Keratinocyte (primary cell): ENCODE measurements at regions not wholly inside any gene's neighbourhood (a gene's known extent, or its start where the extent isn't known, plus 50 kb on each side); places are given as distances from the start of the nearest gene placed in this dataset.

Source experiments
- DNase-seq: peaks from one replicate; pipeline ENCODE4 v3.0.0-alpha.2; 2011; ENCODE audit warnings: low read depth, missing footprints, low spot score
- FAIRE-seq: peaks from 2 replicates; lab custom pipeline; 2011; peaks lifted over from hg19 to GRCh38; lab: Jason Lieb, UNC
- H2AFZ ChIP-seq: 2 replicates; pipeline ENCODE4 v1.6.0; 2012; ENCODE audit warnings: low read length, control low read depth, inconsistent platforms; ENCODE audit not compliant: control insufficient read depth
- H3K27ac ChIP-seq: 2 replicates; pipeline ENCODE4 v1.5.1; 2011; ENCODE audit warnings: low read length; ENCODE audit not compliant: control insufficient read depth, insufficient read depth
- H3K27me3 ChIP-seq: 3 replicates; pipeline ENCODE4 v1.6.0; 2011; ENCODE audit warnings: low read length; ENCODE audit not compliant: control insufficient read depth, insufficient read depth; ENCODE audit errors: extremely low read depth
- H3K36me3 ChIP-seq, 2 experiments: 2 replicates in 1 of 2; 3 replicates in 1 of 2; pipeline ENCODE4 v1.5.1; 2011; ENCODE audit warnings: low read length in 2 of 2, mild to moderate bottlenecking in 1 of 2; ENCODE audit not compliant: control insufficient read depth in 2 of 2, insufficient read depth in 2 of 2; ENCODE audit errors: extremely low read depth in 1 of 2
- H3K4me1 ChIP-seq: 3 replicates; pipeline ENCODE4 v1.5.1; 2011; ENCODE audit warnings: low read length; ENCODE audit not compliant: control insufficient read depth, insufficient read depth; ENCODE audit errors: extremely low read depth
- H3K4me2 ChIP-seq: 3 replicates; pipeline ENCODE4 v1.6.0; 2011; ENCODE audit warnings: low read depth, low read length; ENCODE audit not compliant: control insufficient read depth, insufficient read depth; ENCODE audit errors: extremely low read depth
- H3K4me3 ChIP-seq, 3 experiments: fragments of 200-600 bp in 1 of 3; sonication (generic) in 1 of 3; 2 replicates in 2 of 3; 3 replicates in 1 of 3; pipeline ENCODE4 v1.5.1; 2011 to 2016; ENCODE audit warnings: low read length in 3 of 3, mild to moderate bottlenecking in 3 of 3, control low read depth in 2 of 3, inconsistent platforms in 1 of 3, low read depth in 1 of 3, mixed read lengths in 1 of 3, mixed run types in 1 of 3, moderate library complexity in 1 of 3; ENCODE audit not compliant: control insufficient read depth in 2 of 3, insufficient read depth in 2 of 3; ENCODE audit errors: extremely low read depth in 1 of 3
- H3K79me2 ChIP-seq: 2 replicates; pipeline ENCODE4 v1.6.0; 2012; ENCODE audit warnings: low read length; ENCODE audit not compliant: control insufficient read depth, insufficient read depth
- H3K9ac ChIP-seq: 3 replicates; pipeline ENCODE4 v1.6.0; 2011; ENCODE audit warnings: low read length; ENCODE audit not compliant: control insufficient read depth, insufficient read depth; ENCODE audit errors: extremely low read depth
- H3K9me1 ChIP-seq: 3 replicates; pipeline ENCODE4 v1.6.0; 2011; ENCODE audit warnings: low read length; ENCODE audit not compliant: control insufficient read depth, insufficient read depth; ENCODE audit errors: extremely low read depth
- H3K9me3 ChIP-seq: 2 replicates; pipeline ENCODE4 v1.5.1; 2012; ENCODE audit warnings: low read depth, low read length; ENCODE audit not compliant: control insufficient read depth
- H4K20me1 ChIP-seq: 3 replicates; pipeline ENCODE4 v1.6.0; 2011; ENCODE audit warnings: low read length; ENCODE audit not compliant: control insufficient read depth, insufficient read depth; ENCODE audit errors: extremely low read depth
- CTCF ChIP-seq, 3 experiments: IDR thresholded peaks in 1 of 3; conservative IDR thresholded peaks in 1 of 3; optimal IDR thresholded peaks in 1 of 3; 2 replicates in 2 of 3; 3 replicates in 1 of 3; pipeline versions ENCODE3 to v1.5.1; 2011; ENCODE audit warnings: low read length in 3 of 3, mild to moderate bottlenecking in 3 of 3, moderate library complexity in 2 of 3, control low read depth in 1 of 3, inconsistent platforms in 1 of 3; ENCODE audit not compliant: insufficient read depth in 2 of 3; ENCODE audit errors: extremely low read depth in 1 of 3
- EZH2 ChIP-seq: IDR thresholded peaks from one replicate; pipeline ENCODE4 v1.6.1; 2012; ENCODE audit warnings: inconsistent platforms, mild to moderate bottlenecking, low read length, moderate library complexity
- dilution Hi-C: fragments of 300-500 bp; cut with MboI; formaldehyde crosslinking; loops from one replicate; pipeline ENCODE4 v1.7.0; 2020; ENCODE audit warnings: low sequenced_read_pairs; ENCODE audit not compliant: extremely low pct_ligation_motif_present

GRCh38 chr4:28918871-28919270, 1801.3 kb upstream of the PCDH7 start:
- H4K20me1 ChIP-seq, result no peaks in the 10 kb centered on the region
- DNase-seq, result no peak
- H3K9ac ChIP-seq, result no peak overlapping the region
- H3K4me1 ChIP-seq, result no peaks in the 10 kb centered on the region
- no peak overlapping the region for H3K4me3 ChIP-seq
- dilution Hi-C loops, result no loop called here
- no peaks in the 10 kb centered on the region for H3K27me3 ChIP-seq
- H3K36me3 ChIP-seq, result no peaks in the 10 kb centered on the region
- H3K27ac ChIP-seq, result no peak overlapping the region
- FAIRE-seq, result no peak
- H3K4me2 ChIP-seq, result no peak overlapping the region
- H3K79me2 ChIP-seq, result no peaks in the 10 kb centered on the region
- H3K9me3 ChIP-seq, result no peaks in the 10 kb centered on the region
- TF ChIP-seq CTCF (optimal IDR thresholded peaks at IDR 0.05 in 1 of 3, IDR thresholded peaks at IDR 0.05 in 1 of 3, conservative IDR thresholded peaks at IDR 0.05 in 1 of 3; ENCODE audit: extremely low read depth in 1 of 3, insufficient read depth in 2 of 3, low read length in 3 of 3) (no peak), EZH2 (no peak)
- H3K9me1 ChIP-seq, result no peaks in the 10 kb centered on the region
- no peak overlapping the region for H2AFZ ChIP-seq

- no peaks in the 10 kb centered on the region for H4K20me1 ChIP-seq
- no peak overlapping the region for H3K4me3 ChIP-seq
- H3K27me3 ChIP-seq, result no peaks in the 10 kb centered on the region
- no peak for FAIRE-seq
- H3K9me3 ChIP-seq, result no peaks in the 10 kb centered on the region
- dilution Hi-C loops, result no loop called here
- TF ChIP-seq CTCF (optimal IDR thresholded peaks at IDR 0.05 in 1 of 3, IDR thresholded peaks at IDR 0.05 in 1 of 3, conservative IDR thresholded peaks at IDR 0.05 in 1 of 3; ENCODE audit: extremely low read depth in 1 of 3, insufficient read depth in 2 of 3, low read length in 3 of 3) (no peak), EZH2 (no peak)
- H2AFZ ChIP-seq, result no peak overlapping the region
- no peaks in the 10 kb centered on the region for H3K4me1 ChIP-seq
- H3K27ac ChIP-seq, result no peak overlapping the region
- H3K4me2 ChIP-seq, result peak overlapping the region; percentile 30
- no peak overlapping the region for H3K9ac ChIP-seq
- no peaks in the 10 kb centered on the region for H3K79me2 ChIP-seq
- no peaks in the 10 kb centered on the region for H3K9me1 ChIP-seq
- H3K36me3 ChIP-seq, result no peaks in the 10 kb centered on the region
- DNase-seq, result no peak
Measured at GRCh38 chr4:28921886-28922285, 1798.3 kb upstream of the PCDH7 start.
